HG02642 (cell line): ENCODE measurements at regions not wholly inside any gene's neighbourhood (a gene's known extent, or its start where the extent isn't known, plus 50 kb on each side); places are given as distances from the start of the nearest gene placed in this dataset.

Experiments
- ATAC-seq: cut with Tn5 transposase; IDR thresholded peaks from one replicate; pipeline ENCODE4 v1.9.1; 2021; ENCODE audit warnings: mild to moderate bottlenecking; ENCODE audit not compliant: unreplicated experiment, poor library complexity

GRCh38 chr4:125365731-125366130, 51.0 kb downstream of the FAT4 start:
- no peak for ATAC-seq

GRCh38 chr4:125368146-125368545, 53.4 kb downstream of the FAT4 start:
- ATAC-seq: no peak

DNA sequence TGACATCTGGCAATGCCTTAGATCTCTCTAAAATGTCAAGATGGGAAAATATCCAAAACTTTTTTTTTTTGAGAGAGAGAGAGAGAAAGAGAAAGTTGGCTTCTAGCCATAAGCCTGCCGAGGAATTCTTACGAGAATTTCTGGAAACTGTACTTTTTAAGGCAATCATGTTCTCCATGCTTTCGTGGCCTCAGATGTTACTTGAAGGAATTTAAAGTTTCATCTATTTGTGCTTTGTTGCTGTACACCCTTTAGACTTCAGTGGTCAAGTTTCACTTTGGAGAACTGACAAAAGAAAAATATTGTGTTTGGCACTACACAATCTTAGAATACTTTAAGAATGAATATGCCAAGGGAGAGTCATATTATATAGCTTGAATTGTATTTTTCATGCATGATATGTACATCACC, 53.9 kb downstream of the FAT4 start:
- ATAC-seq: no peak

- ATAC-seq: no peak
Observed at GRCh38 chr4:125369098-125369497, 54.3 kb downstream of the FAT4 start.

DNA sequence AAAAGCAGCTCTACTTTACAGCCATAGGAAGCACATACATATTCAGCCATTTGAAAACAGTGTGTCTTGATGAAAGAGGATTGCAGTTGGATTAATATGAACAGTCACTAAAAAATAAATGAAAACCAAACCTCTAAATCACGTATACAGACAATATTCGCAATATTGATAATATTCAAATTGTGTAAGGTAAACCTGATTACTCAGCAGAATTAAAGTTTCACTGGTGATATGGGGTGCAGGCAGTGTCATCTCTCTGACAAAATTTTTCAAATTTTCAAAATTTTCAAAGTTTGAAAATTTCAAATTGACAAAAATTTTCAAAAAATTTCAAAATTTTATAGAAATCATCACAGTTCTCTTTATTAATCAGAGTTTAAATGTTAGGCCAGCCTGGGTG, 55.7 kb downstream of the FAT4 start:
- no peak for ATAC-seq

- ATAC-seq: no peak
Observed at GRCh38 chr4:125382995-125383394, 68.2 kb downstream of the FAT4 start.

- ATAC-seq: no peak
Observed at GRCh38 chr4:125387770-125388169, 73.0 kb downstream of the FAT4 start.

DNA sequence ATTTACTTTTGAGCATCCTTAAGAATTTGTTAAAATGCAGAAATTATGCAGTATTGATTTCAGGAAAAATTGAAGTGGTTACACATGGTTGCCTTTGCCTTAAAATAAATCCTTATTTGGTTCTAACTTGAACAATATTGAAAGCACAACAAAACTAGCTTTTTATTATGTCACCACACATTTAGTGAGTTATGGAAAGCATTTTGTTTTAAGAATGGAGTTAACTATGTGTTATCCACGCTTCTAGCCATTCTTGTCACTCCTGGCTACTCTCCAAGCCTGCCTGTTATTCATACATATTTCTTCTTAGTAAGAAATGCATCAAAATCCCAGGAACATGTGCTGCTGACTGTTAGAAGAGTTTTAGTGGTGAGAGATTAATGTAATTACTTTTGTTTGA, 73.9 kb downstream of the FAT4 start:
- ATAC-seq: no peak

GRCh38 chr4:125389713-125390112, 75.0 kb downstream of the FAT4 start:
- ATAC-seq: no peak

- no peak for ATAC-seq
Observed at GRCh38 chr4:125390126-125390525, 75.4 kb downstream of the FAT4 start.

- no peak for ATAC-seq
Observed at GRCh38 chr4:125390727-125391126, 76.0 kb downstream of the FAT4 start.

- no peak for ATAC-seq
Observed at GRCh38 chr4:125392694-125393093, 77.9 kb downstream of the FAT4 start.

GRCh38 chr4:125393825-125394224, 79.1 kb downstream of the FAT4 start:
- no peak for ATAC-seq

DNA sequence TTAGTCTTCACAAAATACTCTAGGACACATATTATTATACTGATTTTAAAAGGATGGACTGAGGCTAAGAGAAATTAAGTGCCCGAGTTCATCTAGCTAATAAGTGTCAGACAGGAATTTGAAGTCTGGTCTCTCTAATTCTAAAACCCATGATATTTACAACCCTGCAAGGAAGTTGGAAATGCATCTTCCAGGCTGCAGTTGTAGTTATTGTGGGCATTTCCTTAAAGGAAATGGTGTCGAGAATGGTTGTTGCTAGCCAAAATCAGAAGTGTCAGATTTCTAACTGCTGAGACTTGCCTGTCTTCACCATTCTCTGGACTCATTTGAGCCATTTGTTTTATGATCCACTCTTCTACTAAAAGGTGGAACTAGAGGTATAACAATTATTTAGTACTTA, 82.5 kb downstream of the FAT4 start:
- no peak for ATAC-seq

DNA sequence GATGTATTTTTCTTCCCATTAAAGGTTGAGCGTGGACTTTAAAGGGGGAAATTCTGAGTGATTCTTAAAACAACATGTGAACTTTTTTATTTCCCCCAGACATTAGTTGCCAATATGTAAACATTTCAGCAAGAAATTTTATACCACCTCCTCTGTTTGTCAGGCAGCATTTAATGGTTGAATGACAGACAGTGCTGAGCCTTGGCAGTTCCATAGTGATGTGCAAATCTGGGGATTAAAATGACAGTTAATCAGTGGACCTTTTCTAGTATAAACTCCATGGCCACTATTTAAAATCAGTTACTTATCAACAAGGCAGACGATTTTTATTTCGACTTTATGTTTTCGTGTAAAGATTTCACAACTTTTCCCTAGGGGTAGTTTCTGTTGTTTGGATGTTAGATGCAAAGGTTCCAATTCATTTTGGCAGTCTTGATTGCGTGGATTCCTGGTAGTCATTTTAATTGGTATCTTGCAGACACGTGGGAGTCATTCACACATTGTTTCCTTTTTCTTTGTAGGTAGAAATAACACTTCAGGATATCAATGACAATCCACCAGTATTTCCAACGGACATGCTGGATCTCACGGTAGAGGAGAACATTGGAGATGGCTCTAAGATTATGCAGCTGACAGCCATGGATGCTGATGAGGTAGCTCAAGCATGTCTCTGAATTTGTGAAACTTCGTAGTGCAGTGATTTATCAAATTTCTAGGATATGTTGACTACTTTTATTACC, 83.7 kb downstream of the FAT4 start:
- no peak for ATAC-seq

DNA sequence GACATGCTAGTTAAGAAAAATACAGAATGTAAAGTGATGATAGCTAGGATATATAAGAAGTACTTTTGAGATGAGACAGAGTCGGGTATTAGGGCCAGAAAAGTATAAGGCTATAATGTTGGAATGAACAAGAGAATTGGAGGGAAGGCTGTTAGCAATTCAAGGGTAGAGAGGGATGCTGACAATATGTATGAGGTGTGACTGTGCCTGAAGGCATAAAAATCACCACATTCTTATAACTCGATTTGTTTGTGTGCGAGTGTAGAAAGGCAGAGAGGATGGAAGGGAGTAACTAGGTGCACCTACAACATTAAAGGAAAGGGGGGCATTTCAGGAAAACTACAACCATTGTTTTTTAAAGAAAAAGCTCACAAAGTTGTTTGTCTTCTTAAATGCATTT, 86.0 kb downstream of the FAT4 start:
- ATAC-seq: no peak

GRCh38 chr4:125401784-125402183, 87.0 kb downstream of the FAT4 start:
- ATAC-seq: no peak

GRCh38 chr4:125420526-125420925, 105.8 kb downstream of the FAT4 start:
- no peak for ATAC-seq

DNA sequence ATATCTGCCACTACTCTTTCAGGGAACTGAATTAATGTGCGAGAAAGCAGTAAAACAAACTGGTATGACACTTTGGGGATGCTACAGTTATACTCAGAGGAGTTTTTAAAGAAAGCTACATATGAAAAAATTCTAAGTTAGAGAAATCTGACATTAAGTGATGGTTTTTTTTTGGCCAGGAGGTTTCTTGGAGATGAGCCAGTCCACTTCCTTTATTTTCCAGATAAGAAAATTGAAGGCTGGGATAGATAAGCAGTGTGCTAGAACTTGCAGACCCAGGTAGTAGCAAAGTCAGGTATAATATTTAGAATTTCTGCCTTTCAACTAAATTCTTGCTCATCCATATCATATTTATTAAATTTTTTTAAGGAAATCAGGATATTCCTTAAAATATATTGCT, 106.8 kb downstream of the FAT4 start:
- ATAC-seq: no peak

- no peak for ATAC-seq
Observed at GRCh38 chr4:125423124-125423523, 108.4 kb downstream of the FAT4 start.

- no peak for ATAC-seq
Observed at GRCh38 chr4:125428832-125429231, 114.1 kb downstream of the FAT4 start.

GRCh38 chr4:125430086-125430485, 115.3 kb downstream of the FAT4 start:
- ATAC-seq: no peak

GRCh38 chr4:125432078-125432477, 117.3 kb downstream of the FAT4 start:
- no peak for ATAC-seq
